GDM1 (cell line): ENCODE measurements at regions not wholly inside any gene's neighbourhood (a gene's known extent, or its start where the extent isn't known, plus 50 kb on each side); places are given as distances from the start of the nearest gene placed in this dataset.

Experiments
- DNase-seq: peaks from one replicate; lab custom pipeline; 2025; lab: John Stamatoyannopoulos, UW

GRCh38 chr12:90149453-90149852 lies 440.8 kb upstream of the ATP2B1 start:
- DNase-seq = no peak

DNA sequence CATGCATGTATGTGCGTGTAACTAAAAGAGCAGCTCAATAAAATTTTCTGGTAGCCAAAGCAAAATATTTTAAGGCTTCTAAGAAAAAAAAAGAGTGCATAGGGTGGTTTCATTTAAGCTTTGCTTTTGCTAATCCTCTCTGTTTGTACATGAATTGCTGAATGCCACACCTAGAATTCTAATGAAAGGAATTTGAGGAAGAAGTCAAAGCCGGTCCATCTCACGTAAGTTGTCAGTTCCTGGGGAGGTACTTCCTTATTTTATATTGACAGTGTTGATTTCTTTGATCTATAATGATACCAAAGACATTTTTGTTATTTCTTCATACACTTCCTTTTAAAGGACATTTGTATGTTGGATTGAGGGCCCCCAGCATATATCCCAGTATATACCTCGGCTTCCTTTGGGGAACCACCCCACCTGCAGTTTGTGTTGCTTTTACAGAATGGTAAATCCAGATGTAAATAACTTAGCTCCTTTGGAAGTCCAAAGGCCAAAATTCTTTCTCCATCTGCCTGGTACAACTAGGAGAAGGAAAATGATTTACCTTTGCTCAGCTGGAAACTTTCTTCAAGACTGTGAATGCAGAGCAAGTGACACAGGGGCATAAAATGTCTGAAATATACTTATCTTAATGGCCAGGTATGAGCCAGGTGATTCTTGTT lies 420.9 kb upstream of the ATP2B1 start:
- DNase-seq = no peak

GRCh38 chr12:90128526-90128925 lies 419.9 kb upstream of the ATP2B1 start:
- no peak for DNase-seq

GRCh38 chr12:90126125-90126524 lies 417.5 kb upstream of the ATP2B1 start:
- no peak for DNase-seq

DNA sequence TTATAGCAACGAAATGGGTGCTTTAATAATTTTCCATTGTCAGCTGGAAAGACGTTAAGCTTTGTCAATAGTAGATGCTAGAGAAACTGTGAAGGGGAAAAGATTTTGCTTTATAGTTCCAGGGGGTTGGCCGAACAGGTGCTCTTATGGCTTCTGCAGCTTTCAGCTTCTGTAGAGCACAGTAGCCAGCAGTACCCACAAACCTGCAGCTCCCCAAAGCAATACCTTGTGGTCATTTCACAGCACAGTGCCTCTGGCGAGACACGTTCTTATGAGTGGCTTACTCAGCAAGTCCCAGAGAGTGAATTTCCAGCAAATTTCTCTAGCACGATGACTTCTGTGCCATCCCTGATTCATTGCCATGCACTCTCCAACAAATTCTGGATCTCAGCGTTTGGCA lies 416.3 kb upstream of the ATP2B1 start:
- DNase-seq = no peak

GRCh38 chr12:90124289-90124688 lies 415.7 kb upstream of the ATP2B1 start:
- no peak for DNase-seq

DNA sequence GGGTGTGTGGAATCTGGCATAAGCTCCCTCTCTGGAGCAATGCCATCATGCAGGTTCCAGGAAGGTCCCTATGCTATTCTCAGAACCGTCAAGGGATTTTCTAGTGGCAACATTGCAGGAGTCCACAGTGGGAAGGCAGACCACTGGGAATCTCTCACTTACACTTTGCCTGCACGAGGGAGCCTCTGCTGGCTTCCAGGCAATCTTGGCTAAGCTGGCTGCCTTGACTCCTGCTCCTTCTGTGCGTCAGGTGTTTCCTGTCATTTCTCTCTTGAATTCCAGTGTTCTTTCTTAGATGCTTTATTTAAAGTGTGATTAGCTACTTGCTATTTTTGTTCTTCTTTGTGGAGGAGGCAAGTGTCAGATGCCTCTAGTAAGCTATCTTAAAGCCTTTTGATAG lies 414.0 kb upstream of the ATP2B1 start:
- DNase-seq = no peak

DNA sequence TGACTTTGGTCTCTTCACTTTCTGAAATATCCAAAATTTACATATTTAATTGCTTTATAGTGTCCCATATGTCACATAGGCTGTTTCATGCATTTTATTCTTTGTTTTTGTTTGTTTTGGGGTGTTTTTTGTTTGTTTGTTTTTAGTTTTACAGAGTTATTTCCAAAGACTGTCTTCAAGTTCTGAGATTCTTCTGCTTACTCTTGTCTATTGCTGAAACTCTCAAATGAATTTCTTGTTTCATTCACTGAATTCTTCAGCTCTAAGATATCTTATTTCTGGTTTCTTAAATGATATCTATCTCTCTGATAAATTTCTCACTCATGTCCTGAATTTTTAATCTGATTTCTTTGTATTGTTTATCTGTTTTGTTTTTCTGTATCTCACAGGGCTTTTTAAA lies 412.0 kb upstream of the ATP2B1 start:
- no peak for DNase-seq

DNA sequence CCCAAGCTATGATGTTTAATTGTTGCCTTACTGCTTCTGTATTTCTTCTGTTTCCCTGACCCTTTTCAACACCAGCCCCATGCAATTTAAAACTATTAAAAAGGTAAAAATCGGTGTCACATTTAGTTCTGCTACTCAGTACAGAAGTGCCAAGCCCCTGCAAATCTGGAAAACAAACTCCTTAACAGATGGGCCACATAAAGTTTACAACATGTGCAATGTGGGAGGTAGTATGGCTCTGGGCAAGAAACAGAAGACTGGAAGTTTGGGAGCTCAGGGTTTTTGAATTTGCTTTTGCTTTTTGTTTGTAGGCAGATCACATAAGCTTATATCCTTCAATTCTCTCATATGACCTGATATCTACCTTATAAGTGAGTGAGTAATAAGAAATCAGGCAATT lies 404.0 kb upstream of the ATP2B1 start:
- no peak for DNase-seq

GRCh38 chr12:90111791-90112580 lies 403.3 kb upstream of the ATP2B1 start:
- DNase-seq = no peak

GRCh38 chr12:90106568-90106967 lies 397.9 kb upstream of the ATP2B1 start:
- DNase-seq = no peak

DNA sequence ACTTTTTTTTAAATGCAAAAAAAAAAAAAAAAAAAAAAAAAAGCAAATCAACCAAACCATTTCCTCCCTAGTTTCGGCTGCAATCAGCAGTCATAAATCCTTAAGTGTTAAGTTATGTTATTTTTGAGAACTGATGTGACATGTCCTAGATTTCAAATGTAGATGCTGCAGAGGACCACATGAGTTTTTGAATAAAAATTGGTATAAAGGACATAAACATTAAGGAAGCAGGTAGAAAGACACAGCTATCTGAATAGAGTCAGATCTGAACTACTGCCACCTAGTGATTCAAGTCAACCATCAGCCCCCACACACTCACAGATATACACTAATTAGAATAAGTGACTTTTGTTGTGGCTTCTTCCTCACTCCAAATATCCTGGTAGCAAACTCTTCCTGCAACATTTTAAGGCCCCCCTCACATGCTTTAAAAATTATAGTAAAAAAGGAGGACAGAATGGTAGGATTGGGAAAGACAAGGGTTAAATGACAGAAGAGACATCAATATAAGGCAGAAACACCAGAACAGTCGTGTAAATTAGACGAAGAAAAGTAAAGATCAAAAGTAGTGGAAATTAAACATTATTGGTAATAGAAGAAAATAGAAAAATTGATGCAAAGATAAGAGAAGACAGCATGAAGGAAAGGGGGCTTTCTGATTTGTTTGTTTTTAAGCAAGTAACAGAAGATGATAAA lies 394.5 kb upstream of the ATP2B1 start:
- DNase-seq = peak; percentile 15

DNA sequence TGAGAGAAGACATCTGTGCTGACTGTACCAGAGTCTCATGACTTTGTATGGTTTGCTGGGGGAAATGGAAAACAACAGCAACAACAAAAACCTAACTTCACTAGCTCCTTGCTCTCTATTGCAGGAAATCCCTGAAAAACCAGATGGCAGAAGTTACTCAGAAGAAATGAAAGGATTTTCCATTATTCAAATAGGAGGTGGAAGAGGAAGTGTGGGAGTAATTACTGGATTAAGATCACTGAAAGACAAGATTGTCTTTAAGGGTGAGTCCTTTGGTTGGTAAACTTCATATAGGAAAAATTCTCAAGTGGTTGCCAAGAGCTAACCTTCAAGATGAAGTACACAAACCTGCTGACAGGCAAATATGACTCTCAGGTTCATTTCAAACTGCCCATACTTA lies 391.9 kb upstream of the ATP2B1 start:
- no peak for DNase-seq

- no peak for DNase-seq
These were observed 390.6 kb upstream of the ATP2B1 start for GRCh38 chr12:90099288-90099687.

GRCh38 chr12:90098132-90098779 lies 389.6 kb upstream of the ATP2B1 start:
- DNase-seq = no peak

DNA sequence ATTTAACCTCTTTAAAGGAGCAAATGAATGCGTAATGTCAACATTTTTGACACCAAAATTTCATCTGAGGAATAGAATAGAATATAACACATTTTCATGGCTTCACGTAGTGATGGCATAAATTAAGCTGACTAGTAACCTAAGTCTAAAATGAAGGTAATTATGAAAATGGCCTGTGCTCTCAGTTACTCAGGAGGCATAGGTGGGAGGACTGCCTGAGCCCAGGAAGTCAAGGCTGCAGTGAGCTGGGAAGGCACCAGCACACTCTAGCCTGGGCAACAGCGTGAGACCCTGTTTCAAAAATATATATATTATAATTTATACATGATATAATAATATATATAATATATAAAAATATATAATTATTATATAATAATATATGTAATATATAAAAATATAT lies 383.2 kb upstream of the ATP2B1 start:
- no peak for DNase-seq

- DNase-seq = no peak
These were observed 382.5 kb upstream of the ATP2B1 start for GRCh38 chr12:90090929-90091651.

- DNase-seq = no peak
These were observed 377.6 kb upstream of the ATP2B1 start for GRCh38 chr12:90086281-90086680.

DNA sequence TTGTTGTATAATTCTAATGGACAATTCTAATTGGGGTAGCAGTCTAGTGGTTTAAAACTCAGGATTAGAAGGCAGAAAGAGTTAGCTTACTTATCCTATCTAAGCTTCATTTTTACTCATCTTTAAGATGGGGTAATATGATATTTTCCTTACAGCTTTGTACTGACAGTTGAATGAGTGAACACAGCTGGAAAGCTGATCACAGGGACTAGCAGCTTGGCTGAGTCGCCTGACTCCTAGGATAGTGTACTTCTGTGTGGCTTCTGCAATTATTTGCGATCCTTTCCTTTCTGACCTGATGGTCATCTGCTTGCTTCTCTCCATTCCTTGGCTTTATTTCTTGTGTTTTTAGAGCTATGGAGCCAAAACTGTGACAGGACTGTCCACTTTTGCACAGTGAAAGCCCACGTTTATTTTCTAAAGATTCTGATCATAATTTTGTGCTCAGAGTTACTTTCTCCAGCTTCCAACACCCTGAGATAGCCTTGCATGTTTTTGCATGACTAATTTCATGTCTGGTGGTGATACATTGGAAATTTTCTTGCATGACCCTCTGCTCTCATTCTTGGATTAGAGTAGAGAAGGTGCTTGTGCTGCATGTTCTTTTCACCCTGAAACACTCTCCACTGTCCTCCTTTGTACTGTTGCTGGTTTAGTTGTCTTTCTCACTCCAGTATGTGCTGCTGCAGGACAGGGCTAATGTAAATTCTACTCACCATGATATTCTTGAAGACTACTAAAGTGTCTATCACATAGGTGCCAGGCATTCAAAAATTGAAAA lies 377.0 kb upstream of the ATP2B1 start:
- DNase-seq = no peak

DNA sequence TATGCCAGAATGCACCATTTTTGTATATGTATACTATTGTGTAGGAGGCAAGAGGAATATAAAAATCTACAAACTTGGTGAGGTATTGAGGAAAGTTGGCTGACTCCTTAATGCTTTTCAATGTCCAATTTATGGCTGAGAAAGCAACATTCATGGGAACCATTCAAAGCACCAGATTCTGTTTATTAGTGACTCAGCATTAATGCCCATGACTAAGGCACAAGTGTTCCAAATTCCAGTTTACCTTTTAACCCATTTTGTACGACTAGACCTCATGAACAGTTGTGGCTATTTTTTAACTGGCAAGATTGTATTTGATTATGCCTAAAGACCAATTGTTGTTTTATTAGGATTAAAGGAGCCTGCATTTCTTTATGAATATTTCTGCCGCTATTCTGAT lies 375.4 kb upstream of the ATP2B1 start:
- no peak for DNase-seq

DNA sequence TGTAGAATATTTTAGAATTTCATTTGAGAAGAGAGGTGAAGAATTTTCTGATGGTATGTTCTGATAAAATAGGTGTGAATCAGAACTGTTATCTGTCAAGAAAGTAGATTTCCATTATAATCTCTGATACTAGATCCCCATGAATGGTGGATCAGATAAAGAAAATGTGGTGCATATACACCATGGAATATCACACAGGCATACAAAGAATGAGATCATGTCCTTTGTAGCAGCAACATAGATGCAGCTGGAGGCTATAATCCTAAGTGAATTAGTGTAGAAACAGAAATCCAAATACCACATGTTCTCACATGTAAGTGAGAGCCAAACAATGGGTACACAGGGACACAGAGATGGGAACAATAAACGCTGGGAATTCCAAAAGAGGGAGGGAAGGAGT lies 372.0 kb upstream of the ATP2B1 start:
- DNase-seq = no peak
